NCI-H2081 treated with DMSO at 0.1 percent for 48 hours (cell line): ENCODE measurements at regions not wholly inside any gene's neighbourhood (a gene's known extent, or its start where the extent isn't known, plus 50 kb on each side); places are given as distances from the start of the nearest gene placed in this dataset.
"Not testable (repeated sequence)": the region's sequence is repeated elsewhere in the genome, so short reads cannot be mapped to it uniquely, and the experiment has no call there.

Source experiments
- DNase-seq: peaks from one replicate; lab custom pipeline; 2025; lab: John Stamatoyannopoulos, UW

GRCh38 chr5:23451156-23451555, 56.3 kb upstream of the PRDM9 start:
- no peak for DNase-seq

GRCh38 chr5:23450187-23450586, 57.2 kb upstream of the PRDM9 start:
- no peak for DNase-seq

- no peak for DNase-seq
Measured at GRCh38 chr5:23448627-23449026, 58.8 kb upstream of the PRDM9 start.

GRCh38 chr5:23446424-23446823, 61.0 kb upstream of the PRDM9 start:
- no peak for DNase-seq

GRCh38 chr5:23445573-23445972, 61.8 kb upstream of the PRDM9 start:
- no peak for DNase-seq

- DNase-seq = no peak
Measured at GRCh38 chr5:23440703-23441102, 66.7 kb upstream of the PRDM9 start.

GRCh38 chr5:23437011-23437410, 70.4 kb upstream of the PRDM9 start:
- no peak for DNase-seq

- DNase-seq = no peak
Measured at GRCh38 chr5:23433534-23434315, 73.7 kb upstream of the PRDM9 start.

GRCh38 chr5:23428705-23429104, 78.7 kb upstream of the PRDM9 start:
- DNase-seq = no peak

GRCh38 chr5:23420214-23420613, 87.2 kb upstream of the PRDM9 start:
- not testable (repeated sequence) for DNase-seq

- DNase-seq = peak; percentile 93
Measured at GRCh38 chr5:23419115-23419514, 88.3 kb upstream of the PRDM9 start.

GRCh38 chr5:23412515-23412914, 94.9 kb upstream of the PRDM9 start:
- DNase-seq = no peak

- DNase-seq = no peak
Measured at GRCh38 chr5:23411994-23412393, 95.4 kb upstream of the PRDM9 start.

GRCh38 chr5:23411200-23411599, 96.2 kb upstream of the PRDM9 start:
- peak; percentile 61 for DNase-seq

GRCh38 chr5:23410775-23411174, 96.6 kb upstream of the PRDM9 start:
- peak; percentile 61 for DNase-seq

- DNase-seq = no peak
Measured at GRCh38 chr5:23405316-23406068, 101.9 kb upstream of the PRDM9 start.

- DNase-seq = no peak
Measured at GRCh38 chr5:23402585-23402984, 104.8 kb upstream of the PRDM9 start.

GRCh38 chr5:23400951-23401350, 106.5 kb upstream of the PRDM9 start:
- no peak for DNase-seq

GRCh38 chr5:23396346-23396745, 111.1 kb upstream of the PRDM9 start:
- no peak for DNase-seq

- DNase-seq = peak; percentile 92
Measured at GRCh38 chr5:23389291-23390101, 117.9 kb upstream of the PRDM9 start.

- no peak for DNase-seq
Measured at GRCh38 chr5:23385036-23385435, 122.4 kb upstream of the PRDM9 start.

GRCh38 chr5:23372177-23372576, 135.2 kb upstream of the PRDM9 start:
- DNase-seq = no peak

GRCh38 chr5:23368393-23368792, 139.0 kb upstream of the PRDM9 start:
- DNase-seq = no peak
